NB4 (cell line): ENCODE measurements at regions not wholly inside any gene's neighbourhood (a gene's known extent, or its start where the extent isn't known, plus 50 kb on each side); places are given as distances from the start of the nearest gene placed in this dataset.

ENCODE experiments used
- CTCF ChIP-seq: IDR thresholded peaks from one replicate; pipeline ENCODE4 v1.5.1; 2012; ENCODE audit warnings: low read depth, low read length
- POLR2A ChIP-seq: IDR thresholded peaks from 2 replicates; pipeline ENCODE4 v1.6.1; 2011; ENCODE audit warnings: mild to moderate bottlenecking; ENCODE audit not compliant: insufficient read length; ENCODE audit errors: extremely low read depth

- no peak for TF ChIP-seq CTCF
- TF ChIP-seq POLR2A, result no peak
Measured at GRCh38 chrX:66914080-66914479, 275.2 kb upstream of the EDA2R start.
